Muscle of leg (tissue), 3 donors: ENCODE measurements at regions not wholly inside any gene's neighbourhood (a gene's known extent, or its start where the extent isn't known, plus 50 kb on each side); places are given as distances from the start of the nearest gene placed in this dataset.

ENCODE experiments used
- DNase-seq: peaks from one replicate; pipeline ENCODE4 v3.0.0; 2013
- H3K27ac ChIP-seq: one replicate; pipeline ENCODE4 v1.5.1; 2013; ENCODE audit warnings: mild to moderate bottlenecking, low read length, control low read depth
- H3K27me3 ChIP-seq: one replicate; pipeline ENCODE4 v1.6.1; 2013; ENCODE audit warnings: low read length; ENCODE audit not compliant: control insufficient read depth, insufficient read depth
- H3K36me3 ChIP-seq: one replicate; pipeline ENCODE4 v1.6.1; 2013; ENCODE audit warnings: low read length; ENCODE audit not compliant: control insufficient read depth, insufficient read depth
- H3K4me1 ChIP-seq: one replicate; pipeline ENCODE4 v1.6.1; 2013; ENCODE audit warnings: low read length; ENCODE audit not compliant: control insufficient read depth, insufficient read depth
- H3K4me3 ChIP-seq: one replicate; pipeline ENCODE4 v1.5.1; 2013; ENCODE audit warnings: low read length, control low read depth
- H3K9me3 ChIP-seq: replicated peaks from 2 replicates; pipeline ENCODE4 v1.6.1; 2013; ENCODE audit warnings: low read depth, low read length; ENCODE audit not compliant: control insufficient read depth
- WGBS: methylation state at CpG from one replicate; pipeline ENCODE4 v1.1.5; 2013; ENCODE audit warnings: missing lambda C conversion rate; ENCODE audit not compliant: insufficient coverage; 5-methylcytosine and 5-hydroxymethylcytosine counted together

GRCh38 chr1:34460193-34460592 is 283.5 kb downstream of the C1orf94 start:
- Histone ChIP-seq H3K9me3 (no peaks in the 10 kb centered on the region), H3K27me3 (no peaks in the 10 kb centered on the region), H3K27ac (no peak overlapping the region), H3K4me1 (no peaks in the 10 kb centered on the region), H3K4me3 (no peak overlapping the region), H3K36me3 (no peaks in the 10 kb centered on the region)
- 54% methylated on average over 5 of the region's 6 CpGs for WGBS
- peak; percentile 8 for DNase-seq

- 28% methylated on average over 3 of the region's 6 CpGs for whole genome bisulfite sequencing
- Histone ChIP-seq H3K9me3 (no peaks in the 10 kb centered on the region), H3K4me3 (no peak overlapping the region), H3K27me3 (peaks cover 2% of the 10 kb centered on the region), H3K4me1 (no peaks in the 10 kb centered on the region), H3K27ac (no peak overlapping the region), H3K36me3 (no peaks in the 10 kb centered on the region)
- DNase-seq: no peak
These were observed 284.4 kb upstream of the GJB5 start for GRCh38 chr1:34470401-34470800.

GRCh38 chr1:34474566-34474965 is 280.3 kb upstream of the GJB5 start:
- Histone ChIP-seq H3K9me3 (no peaks in the 10 kb centered on the region), H3K4me1 (no peaks in the 10 kb centered on the region), H3K27me3 (peaks cover 5% of the 10 kb centered on the region), H3K36me3 (no peaks in the 10 kb centered on the region), H3K4me3 (no peak overlapping the region), H3K27ac (no peak overlapping the region)
- 84% methylated on average over 3 of the region's 5 CpGs for WGBS
- DNase-seq: no peak

GRCh38 chr1:34476371-34476770 is 278.5 kb upstream of the GJB5 start:
- Histone ChIP-seq H3K4me1 (no peaks in the 10 kb centered on the region), H3K36me3 (no peaks in the 10 kb centered on the region), H3K27ac (no peak overlapping the region), H3K9me3 (no peaks in the 10 kb centered on the region), H3K4me3 (no peak overlapping the region), H3K27me3 (peaks cover 4% of the 10 kb centered on the region)
- 33% methylated on average over 1 of the region's 3 CpGs for WGBS
- DNase-seq: no peak

GRCh38 chr1:34477632-34478141 is 277.2 kb upstream of the GJB5 start:
- Histone ChIP-seq H3K27ac (no peak overlapping the region), H3K4me3 (no peak overlapping the region), H3K4me1 (no peaks in the 10 kb centered on the region), H3K27me3 (peaks cover 4% of the 10 kb centered on the region), H3K36me3 (no peaks in the 10 kb centered on the region), H3K9me3 (no peaks in the 10 kb centered on the region)
- 88% methylated on average over 2 of the region's 2 CpGs for WGBS
- no peak for DNase-seq

GRCh38 chr1:34478515-34479076 is 276.3 kb upstream of the GJB5 start:
- Histone ChIP-seq H3K27ac (no peak overlapping the region), H3K4me1 (no peaks in the 10 kb centered on the region), H3K36me3 (no peaks in the 10 kb centered on the region), H3K4me3 (no peak overlapping the region), H3K27me3 (peaks cover 4% of the 10 kb centered on the region), H3K9me3 (no peaks in the 10 kb centered on the region)
- DNase-seq: no peak
- 25% methylated on average over 3 of the region's 3 CpGs for WGBS

GRCh38 chr1:34479731-34480130 is 275.1 kb upstream of the GJB5 start:
- Histone ChIP-seq H3K4me1 (no peaks in the 10 kb centered on the region), H3K27me3 (peaks cover 4% of the 10 kb centered on the region), H3K9me3 (no peaks in the 10 kb centered on the region), H3K4me3 (no peak overlapping the region), H3K27ac (no peak overlapping the region), H3K36me3 (no peaks in the 10 kb centered on the region)
- no peak for DNase-seq
- 3% methylated on average over 3 of the region's 5 CpGs for WGBS

GRCh38 chr1:34488080-34488708 is 266.7 kb upstream of the GJB5 start:
- no peak for DNase-seq
- Histone ChIP-seq H3K27me3 (no peaks in the 10 kb centered on the region), H3K4me3 (no peak overlapping the region), H3K9me3 (peaks cover 4% of the 10 kb centered on the region), H3K36me3 (no peaks in the 10 kb centered on the region), H3K4me1 (no peaks in the 10 kb centered on the region), H3K27ac (no peak overlapping the region)

GRCh38 chr1:34500451-34500850 is 254.4 kb upstream of the GJB5 start:
- no peaks in the 10 kb centered on the region for H3K4me1 ChIP-seq
- 0% methylated on average over 5 of the region's 6 CpGs for WGBS
- H3K9me3 ChIP-seq: no peaks in the 10 kb centered on the region
- H3K27ac ChIP-seq: no peak overlapping the region
- no peak overlapping the region for H3K4me3 ChIP-seq
- H3K27me3 ChIP-seq: no peaks in the 10 kb centered on the region
- peak; percentile 18 for DNase-seq
- no peaks in the 10 kb centered on the region for H3K36me3 ChIP-seq

GRCh38 chr1:34511802-34512201 is 243.0 kb upstream of the GJB5 start:
- H3K27ac ChIP-seq: no peak overlapping the region
- no peaks in the 10 kb centered on the region for H3K27me3 ChIP-seq
- DNase-seq: no peak
- no peaks in the 10 kb centered on the region for H3K4me1 ChIP-seq
- no peak overlapping the region for H3K4me3 ChIP-seq
- H3K9me3 ChIP-seq: peaks cover 11% of the 10 kb centered on the region
- H3K36me3 ChIP-seq: no peaks in the 10 kb centered on the region
